ENCODE measurements at regions not wholly inside any gene's neighbourhood (a gene's known extent, or its start where the extent isn't known, plus 50 kb on each side); places are given as distances from the start of the nearest gene placed in this dataset.
"Not testable (repeated sequence)": the region's sequence is repeated elsewhere in the genome, so short reads cannot be mapped to it uniquely, and the experiment has no call there.

DNA sequence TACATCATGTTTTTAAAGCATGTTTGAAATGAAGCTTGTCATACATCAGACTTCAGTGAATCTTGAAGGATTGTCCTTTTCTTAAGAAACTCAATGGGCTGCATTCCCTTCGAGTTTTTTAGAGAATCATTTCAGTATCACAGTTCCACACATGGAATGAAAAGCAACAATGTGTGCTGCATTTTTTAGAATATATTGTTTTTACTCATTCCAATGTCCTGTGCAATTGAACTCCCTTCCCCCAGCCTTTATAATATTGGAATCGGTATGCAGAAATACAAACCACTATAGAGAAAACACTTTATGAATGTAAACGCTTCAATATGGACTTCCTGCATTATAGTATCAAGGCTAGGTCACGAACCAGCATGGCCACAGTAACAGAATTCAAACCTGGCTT is 634.4 kb downstream of the GATA3 start:
- in situ Hi-C loops (cut with MboI; ENCODE audit: low sequenced_read_pairs, unreplicated experiment), result no loop called here
- no peak for DNase-seq (ENCODE audit: low spot score)
- TF ChIP-seq CTCF (IDR thresholded peaks at IDR 0.05; ENCODE audit: borderline replicate concordance, control extremely low read depth, extremely low read depth, insufficient read depth, missing control alignments), result no peak

- in situ Hi-C loops (cut with MboI; ENCODE audit: low sequenced_read_pairs, unreplicated experiment), result no loop called here
- no peak for DNase-seq (ENCODE audit: low spot score)
- TF ChIP-seq CTCF (IDR thresholded peaks at IDR 0.05; ENCODE audit: borderline replicate concordance, control extremely low read depth, extremely low read depth, insufficient read depth, missing control alignments), result no peak
Measured at GRCh38 chr10:8691498-8692017, 637.1 kb downstream of the GATA3 start.

GRCh38 chr10:8693635-8694034 is 639.1 kb downstream of the GATA3 start:
- in situ Hi-C loops (cut with MboI; ENCODE audit: low sequenced_read_pairs, unreplicated experiment), result not testable (repeated sequence)

DNA sequence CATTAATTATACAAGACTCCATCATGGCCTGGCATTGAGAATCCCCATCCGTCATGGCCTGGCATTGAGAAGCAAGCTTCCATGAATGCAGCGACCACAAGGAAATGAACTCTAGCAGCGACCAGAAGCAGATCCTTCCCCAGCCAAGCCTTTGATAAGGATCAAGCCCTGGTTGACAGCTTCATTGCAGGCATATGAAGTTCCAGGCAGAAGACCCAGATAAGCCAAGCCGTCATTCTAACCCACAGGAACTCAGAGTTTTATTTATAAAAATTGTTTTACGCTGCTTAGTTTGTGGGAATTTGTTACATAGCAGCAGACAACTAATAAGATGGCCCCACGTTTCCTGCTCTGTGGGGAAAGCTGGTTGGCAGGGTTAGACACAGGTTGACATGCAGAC is 642.3 kb downstream of the GATA3 start:
- TF ChIP-seq CTCF (IDR thresholded peaks at IDR 0.05; ENCODE audit: borderline replicate concordance, control extremely low read depth, extremely low read depth, insufficient read depth, missing control alignments), result no peak
- in situ Hi-C loops (cut with MboI; ENCODE audit: low sequenced_read_pairs, unreplicated experiment), result no loop called here
- no peak for DNase-seq (ENCODE audit: low spot score)

More at GRCh38 chr10:8693635-8694034, 639.1 kb downstream of the GATA3 start:
- DNase-seq (ENCODE audit: low spot score), result not testable (repeated sequence)

- no peak for TF ChIP-seq CTCF (IDR thresholded peaks at IDR 0.05; ENCODE audit: borderline replicate concordance, control extremely low read depth, extremely low read depth, insufficient read depth, missing control alignments)
- no peak for DNase-seq (ENCODE audit: low spot score)
- in situ Hi-C loops (cut with MboI; ENCODE audit: low sequenced_read_pairs, unreplicated experiment), result no loop called here
Measured at GRCh38 chr10:8700689-8701088, 646.2 kb downstream of the GATA3 start.

GRCh38 chr10:8702181-8702580 is 647.7 kb downstream of the GATA3 start:
- TF ChIP-seq CTCF (IDR thresholded peaks at IDR 0.05; ENCODE audit: borderline replicate concordance, control extremely low read depth, extremely low read depth, insufficient read depth, missing control alignments), result no peak
- in situ Hi-C loops (cut with MboI; ENCODE audit: low sequenced_read_pairs, unreplicated experiment), result no loop called here
- DNase-seq (ENCODE audit: low spot score), result no peak

- TF ChIP-seq CTCF (IDR thresholded peaks at IDR 0.05; ENCODE audit: borderline replicate concordance, control extremely low read depth, extremely low read depth, insufficient read depth, missing control alignments), result no peak
- in situ Hi-C loops (cut with MboI; ENCODE audit: low sequenced_read_pairs, unreplicated experiment), result no loop called here
- DNase-seq (ENCODE audit: low spot score), result no peak
Measured at GRCh38 chr10:8705415-8705814, 650.9 kb downstream of the GATA3 start.
